GM23338 (cell line): ENCODE measurements at regions not wholly inside any gene's neighbourhood (a gene's known extent, or its start where the extent isn't known, plus 50 kb on each side); places are given as distances from the start of the nearest gene placed in this dataset.

Experiments
- ATAC-seq: fragments of 200-7000 bp; cut with Tn5 transposase; 3 replicates; pipeline ENCODE4 v1.9.1; 2020
- DNase-seq: peaks from one replicate; pipeline ENCODE4 v3.0.0-alpha.2; 2015; ENCODE audit warnings: low spot score
- H2AFZ ChIP-seq: fragments of 200-600 bp; sonication (generic); 2 replicates; pipeline ENCODE4 v1.8.0; 2016; ENCODE audit warnings: antibody characterized with exemption, mild to moderate bottlenecking, moderate library complexity
- H3F3A ChIP-seq: fragments of 200-600 bp; sonication (generic); replicated peaks from 2 replicates; pipeline ENCODE4 v1.8.0; 2017; ENCODE audit warnings: antibody characterized with exemption, mixed run types, low read depth
- H3K27ac ChIP-seq: fragments of 200-600 bp; sonication (generic); 2 replicates; pipeline ENCODE4 v1.6.1; 2016; ENCODE audit warnings: low read depth
- H3K27me3 ChIP-seq: fragments of 200-600 bp; sonication (generic); 2 replicates; pipeline ENCODE4 v1.8.0; 2016; ENCODE audit warnings: mild to moderate bottlenecking, mixed run types, moderate library complexity; ENCODE audit not compliant: insufficient read depth
- H3K36me3 ChIP-seq: fragments of 200-600 bp; sonication (generic); 2 replicates; pipeline ENCODE4 v1.8.0; 2016; ENCODE audit warnings: mild to moderate bottlenecking; ENCODE audit not compliant: insufficient read depth
- H3K4me1 ChIP-seq: fragments of 200-600 bp; sonication (generic); 2 replicates; pipeline ENCODE4 v1.8.0; 2016; ENCODE audit warnings: mild to moderate bottlenecking, moderate library complexity; ENCODE audit not compliant: insufficient read depth
- H3K4me2 ChIP-seq: fragments of 200-600 bp; sonication (generic); 2 replicates; pipeline ENCODE4 v1.7.1; 2017; ENCODE audit warnings: mixed run types
- H3K4me3 ChIP-seq: fragments of 200-600 bp; sonication (generic); 2 replicates; pipeline ENCODE4 v1.6.1; 2016; ENCODE audit warnings: mixed run types
- H3K79me2 ChIP-seq: fragments of 200-600 bp; sonication (generic); replicated peaks from 2 replicates; pipeline ENCODE4 v1.8.0; 2017; ENCODE audit warnings: mild to moderate bottlenecking; ENCODE audit not compliant: insufficient read depth
- H3K9me2 ChIP-seq: fragments of 200-600 bp; sonication (generic); 2 replicates; pipeline ENCODE4 v1.8.0; 2017; ENCODE audit not compliant: insufficient read depth
- H4K20me1 ChIP-seq: fragments of 200-600 bp; sonication (generic); replicated peaks from 2 replicates; pipeline ENCODE4 v1.8.0; 2017; ENCODE audit warnings: mild to moderate bottlenecking; ENCODE audit not compliant: insufficient read depth
- H3K27ac Mint-ChIP-seq: 2 replicates; pipeline ENCODE4 v1.8.0; 2020; ENCODE audit warnings: inconsistent platforms, mild to moderate bottlenecking, moderate library complexity, mixed read lengths
- H3K27me3 Mint-ChIP-seq: 3 replicates; pipeline ENCODE4 v1.8.0; 2022; ENCODE audit warnings: low read depth, mild to moderate bottlenecking, moderate library complexity, mixed read lengths, inconsistent platforms; ENCODE audit not compliant: insufficient read depth, poor library complexity
- H3K36me3 Mint-ChIP-seq: 3 replicates; pipeline ENCODE4 v1.8.0; 2021; ENCODE audit warnings: low read depth, mild to moderate bottlenecking, inconsistent platforms, moderate library complexity, mixed read lengths
- H3K4me1 Mint-ChIP-seq: 3 replicates; pipeline ENCODE4 v1.8.0; 2020; ENCODE audit warnings: mild to moderate bottlenecking, inconsistent platforms, mixed read lengths
- H3K4me3 Mint-ChIP-seq: 3 replicates; pipeline ENCODE4 v1.8.0; 2021; ENCODE audit warnings: moderate library complexity, mild to moderate bottlenecking, inconsistent platforms, mixed read lengths
- H3K9me3 Mint-ChIP-seq: 3 replicates; pipeline ENCODE4 v1.8.0; 2020; ENCODE audit warnings: moderate library complexity, mild to moderate bottlenecking, inconsistent platforms, mixed read lengths
- CTCF ChIP-seq, 2 experiments: fragments of 200-600 bp in 1 of 2; sonication (generic) in 1 of 2; conservative IDR thresholded peaks; 2 replicates each; pipeline versions ENCODE4 v1.5.1 to v1.6.1; 2016 to 2017; ENCODE audit warnings: antibody characterized with exemption in 2 of 2, low read depth in 2 of 2, mild to moderate bottlenecking in 2 of 2, moderate library complexity in 1 of 2
- ETS1 ChIP-seq: IDR thresholded peaks from 2 replicates; pipeline ENCODE4 v1.6.1; 2016; ENCODE audit warnings: antibody characterized with exemption
- EZH2 ChIP-seq: fragments of 200-600 bp; sonication (generic); IDR thresholded peaks from one replicate; pipeline ENCODE4 v1.8.0; 2017; ENCODE audit warnings: antibody characterized with exemption, mild to moderate bottlenecking, low read depth; ENCODE audit not compliant: unreplicated experiment
- EZH2phosphoT487 ChIP-seq: fragments of 200-600 bp; sonication (generic); IDR thresholded peaks from one replicate; pipeline ENCODE4 v1.8.1; 2018; ENCODE audit warnings: antibody characterized with exemption; ENCODE audit not compliant: unreplicated experiment
- JUNB ChIP-seq: IDR thresholded peaks from one replicate; pipeline ENCODE4 v1.6.1; 2016; ENCODE audit warnings: antibody characterized with exemption; ENCODE audit not compliant: unreplicated experiment
- NANOG ChIP-seq: IDR thresholded peaks from 2 replicates; pipeline ENCODE4 v1.6.1; 2016; ENCODE audit warnings: antibody characterized with exemption, borderline replicate concordance
- POLR2AphosphoS5 ChIP-seq: IDR thresholded peaks from 2 replicates; pipeline ENCODE4 v1.6.1; 2016; ENCODE audit warnings: antibody characterized with exemption, low read depth
- STAT1 ChIP-seq: IDR thresholded peaks from one replicate; pipeline ENCODE4 v1.6.1; 2016; ENCODE audit warnings: antibody characterized with exemption; ENCODE audit not compliant: unreplicated experiment
- ZNF114 ChIP-seq: fragments of 250-450 bp; sonication (Bioruptor Pico); IDR thresholded peaks from 2 replicates; pipeline ENCODE4 v1.5.0; 2020; ENCODE audit warnings: mild to moderate bottlenecking, moderate library complexity
- ZNF331 ChIP-seq: fragments of 250-450 bp; sonication (Bioruptor Pico); IDR thresholded peaks from 2 replicates; pipeline ENCODE4 v1.5.0; 2020; ENCODE audit warnings: low read depth, mild to moderate bottlenecking, moderate library complexity
- ZNF462 ChIP-seq: fragments of 250-450 bp; sonication (Bioruptor Pico); IDR thresholded peaks from 2 replicates; pipeline ENCODE4 v1.5.0; 2020; ENCODE audit warnings: mild to moderate bottlenecking, moderate library complexity

- no peaks in the 10 kb centered on the region for H3K4me1 Mint-ChIP-seq
- peaks cover 2% of the 10 kb centered on the region for H3K27me3 Mint-ChIP-seq
- H2AFZ ChIP-seq, result no peak overlapping the region
These were observed 83.3 kb upstream of the SLC38A4 start for GRCh38 chr12:46908936-46909635.

GRCh38 chr12:46910830-46911229, 85.0 kb upstream of the SLC38A4 start:
- H3K9me3 Mint-ChIP-seq, result no peaks in the 10 kb centered on the region

More at GRCh38 chr12:46908936-46909635, 83.3 kb upstream of the SLC38A4 start:
- no peaks in the 10 kb centered on the region for H3K27me3 ChIP-seq
- H3K79me2 ChIP-seq, result no peaks in the 10 kb centered on the region
- DNase-seq (no peak), ATAC-seq (no peak)
- no peaks in the 10 kb centered on the region for H3K4me1 ChIP-seq
- H3K27ac ChIP-seq, result no peak overlapping the region
- H3K36me3 ChIP-seq, result no peaks in the 10 kb centered on the region
- H3K4me3 Mint-ChIP-seq, result no peak overlapping the region
- no peaks in the 10 kb centered on the region for H3K9me3 Mint-ChIP-seq
- no peaks in the 10 kb centered on the region for H3F3A ChIP-seq
- no peak overlapping the region for H3K27ac Mint-ChIP-seq
- no peak for TF ChIP-seq ZNF331
- TF ChIP-seq POLR2AphosphoS5, result no peak
- TF ChIP-seq EZH2phosphoT487, result no peak
- no peak for TF ChIP-seq NANOG
- no peak for TF ChIP-seq JUNB
- TF ChIP-seq EZH2, result no peak
- TF ChIP-seq STAT1, result no peak
- no peak overlapping the region for H3K4me3 ChIP-seq
- H3K36me3 Mint-ChIP-seq, result no peaks in the 10 kb centered on the region
- no peak overlapping the region for H3K4me2 ChIP-seq
- H3K9me2 ChIP-seq, result peaks cover 4% of the 10 kb centered on the region; the same call in 1 of the 2 replicates
- no peaks in the 10 kb centered on the region for H4K20me1 ChIP-seq

More at GRCh38 chr12:46910830-46911229, 85.0 kb upstream of the SLC38A4 start:
- H4K20me1 ChIP-seq, result no peaks in the 10 kb centered on the region
- no peaks in the 10 kb centered on the region for H3K36me3 Mint-ChIP-seq
- H3K9me2 ChIP-seq, result peaks cover 4% of the 10 kb centered on the region; the same call in 1 of the 2 replicates
- no peaks in the 10 kb centered on the region for H3F3A ChIP-seq
- no peak overlapping the region for H3K4me3 ChIP-seq
- no peak for ATAC-seq
- no peak for DNase-seq
- no peak overlapping the region for H3K27ac Mint-ChIP-seq
- H3K4me3 Mint-ChIP-seq, result no peak overlapping the region
- no peak overlapping the region for H3K27ac ChIP-seq
- H3K4me1 ChIP-seq, result no peaks in the 10 kb centered on the region
- H3K79me2 ChIP-seq, result no peaks in the 10 kb centered on the region
- TF ChIP-seq EZH2phosphoT487 (no peak), CTCF (conservative IDR thresholded peaks at IDR 0.05; ENCODE audit: low read depth in 2 of 2) (no peak), POLR2AphosphoS5 (no peak), JUNB (no peak), NANOG (no peak), ZNF114 (CRISPR knock-in tag) (no peak), ZNF331 (no peak), ZNF462 (no peak), EZH2 (no peak), ETS1 (no peak), STAT1 (no peak)
- H3K27me3 ChIP-seq, result no peaks in the 10 kb centered on the region
- peaks cover 2% of the 10 kb centered on the region for H3K27me3 Mint-ChIP-seq
- H3K4me1 Mint-ChIP-seq, result no peaks in the 10 kb centered on the region
- H2AFZ ChIP-seq, result no peak overlapping the region
- no peak overlapping the region for H3K4me2 ChIP-seq
- H3K36me3 ChIP-seq, result no peaks in the 10 kb centered on the region
